ENCODE measurements at regions not wholly inside any gene's neighbourhood (a gene's known extent, or its start where the extent isn't known, plus 50 kb on each side); places are given as distances from the start of the nearest gene placed in this dataset.

DNA sequence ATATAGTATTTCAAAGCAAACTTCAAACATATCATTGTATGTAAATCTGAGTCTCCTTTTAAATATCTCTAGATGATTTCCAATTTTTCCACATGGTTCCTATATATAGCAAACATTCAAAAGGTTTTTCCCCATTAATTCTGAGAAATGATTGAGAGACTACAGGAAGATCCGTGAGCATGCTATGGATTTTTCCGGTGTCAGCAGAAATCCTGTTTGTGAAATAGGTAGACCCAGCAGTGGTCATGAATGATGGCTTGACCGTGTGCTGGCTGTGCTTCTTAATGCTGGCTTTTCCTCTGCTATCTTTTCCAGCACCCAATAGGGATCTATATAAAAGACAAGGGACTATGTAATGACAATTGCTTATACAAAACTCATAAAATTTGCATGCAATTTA is 485.3 kb downstream of the PSAT1 start:
- TF ChIP-seq CTCF (IDR thresholded peaks at IDR 0.05) (no peak), ZFX (IDR thresholded peaks at IDR 0.05; ENCODE audit: borderline replicate concordance) (no peak)

Data from 22Rv1 (cell line).